T-helper 22 cell (primary cell): ENCODE measurements at regions not wholly inside any gene's neighbourhood (a gene's known extent, or its start where the extent isn't known, plus 50 kb on each side); places are given as distances from the start of the nearest gene placed in this dataset.
"Not testable (repeated sequence)": the region's sequence is repeated elsewhere in the genome, so short reads cannot be mapped to it uniquely, and the experiment has no call there.

Experiments used
- DNase-seq: peaks from one replicate; pipeline ENCODE4 v3.0.0-alpha.2; 2020; ENCODE audit warnings: low read depth

DNA sequence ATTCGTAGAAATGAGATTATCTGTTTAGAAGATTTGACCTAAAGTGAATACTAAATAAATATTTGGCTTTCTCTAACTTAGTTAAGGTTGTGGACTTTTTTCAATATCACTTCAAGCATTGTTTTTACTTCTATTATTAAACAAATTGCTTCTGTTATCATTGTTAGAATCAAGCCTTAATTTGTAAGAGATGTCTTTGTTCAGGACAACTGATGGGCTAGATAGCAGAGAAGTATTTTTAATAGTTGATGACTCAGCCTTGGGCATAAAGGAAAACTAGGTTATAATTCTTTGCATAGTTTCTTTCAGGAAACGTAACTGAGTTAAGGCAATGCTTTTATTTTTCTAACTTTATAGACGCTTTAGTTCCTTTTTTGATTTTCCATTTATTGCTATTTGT is 128.8 kb upstream of the SMIM30 start:
- no peak for DNase-seq

DNA sequence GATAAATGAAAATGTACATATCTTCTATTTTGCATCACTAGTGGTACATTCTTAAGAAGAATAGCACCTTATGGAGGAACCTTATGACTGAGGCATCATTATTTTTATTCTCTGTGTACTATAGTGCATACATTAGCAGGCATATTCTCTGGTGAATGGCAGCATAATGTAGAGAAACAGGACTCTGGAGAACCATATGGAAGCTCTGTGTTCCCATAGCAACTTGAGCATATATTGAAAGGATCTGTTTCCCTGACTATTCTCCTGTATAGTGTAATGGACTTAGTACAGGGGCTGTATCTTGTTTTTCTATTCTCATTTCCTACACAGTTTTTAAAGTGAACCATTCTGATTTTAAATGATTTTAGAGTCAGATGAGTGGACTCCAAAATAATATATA is 128.4 kb upstream of the SMIM30 start:
- no peak for DNase-seq

DNA sequence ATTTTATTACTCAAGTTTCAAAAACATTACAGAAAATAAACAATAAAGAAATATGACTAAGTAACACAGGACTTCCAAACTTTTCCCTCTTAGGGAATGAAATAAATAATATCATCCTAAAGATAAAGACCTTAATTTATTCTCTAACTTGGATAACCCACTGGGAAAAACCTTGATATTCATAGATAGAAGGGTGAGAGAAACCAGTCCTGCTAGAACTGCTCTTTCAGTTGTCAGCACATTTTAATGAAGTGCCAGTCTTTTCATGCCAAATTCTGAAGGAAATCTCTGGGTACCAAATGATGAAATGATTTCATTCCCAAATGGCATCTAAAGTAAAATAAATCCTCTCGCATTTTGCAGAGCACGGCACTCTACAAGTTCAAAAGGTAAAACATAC is 114.5 kb upstream of the SMIM30 start:
- no peak for DNase-seq

DNA sequence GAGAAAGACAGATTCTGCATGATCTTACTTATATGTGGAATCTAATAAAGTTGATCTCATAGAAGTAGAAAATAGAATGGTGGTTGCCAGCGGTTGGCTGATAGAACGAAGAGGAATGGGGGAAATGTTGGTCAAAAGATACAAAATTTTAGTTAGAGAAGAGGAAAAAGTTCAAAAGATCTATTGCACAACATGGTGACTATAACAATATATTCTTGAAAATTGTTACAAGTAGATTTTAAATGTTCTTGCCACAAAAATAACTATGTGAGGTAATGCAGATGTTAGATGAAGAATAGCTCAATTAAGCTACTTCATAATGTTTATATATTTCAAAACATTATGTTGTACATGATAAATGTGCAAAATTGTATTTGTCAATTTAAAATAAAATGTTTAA is 112.3 kb upstream of the SMIM30 start:
- no peak for DNase-seq

DNA sequence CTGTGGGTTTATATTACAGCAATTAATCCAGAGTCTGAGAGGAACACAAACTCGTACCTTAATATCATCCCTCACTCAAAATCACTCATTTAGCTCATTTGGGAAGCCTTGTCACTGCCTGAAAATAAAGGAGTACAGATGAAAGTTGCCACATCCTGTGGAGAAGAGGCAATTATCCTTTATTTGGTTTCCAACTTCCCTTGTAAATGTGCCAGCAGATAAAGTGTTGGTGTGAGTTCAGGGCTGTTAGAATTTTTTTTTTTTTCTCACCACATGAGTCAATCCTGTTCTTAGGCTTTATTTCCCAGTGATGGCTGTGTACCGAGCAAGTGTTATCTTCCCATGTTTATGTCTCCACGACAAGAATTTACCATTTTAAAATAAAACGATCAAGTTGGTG is 99.0 kb upstream of the SMIM30 start:
- no peak for DNase-seq

DNA sequence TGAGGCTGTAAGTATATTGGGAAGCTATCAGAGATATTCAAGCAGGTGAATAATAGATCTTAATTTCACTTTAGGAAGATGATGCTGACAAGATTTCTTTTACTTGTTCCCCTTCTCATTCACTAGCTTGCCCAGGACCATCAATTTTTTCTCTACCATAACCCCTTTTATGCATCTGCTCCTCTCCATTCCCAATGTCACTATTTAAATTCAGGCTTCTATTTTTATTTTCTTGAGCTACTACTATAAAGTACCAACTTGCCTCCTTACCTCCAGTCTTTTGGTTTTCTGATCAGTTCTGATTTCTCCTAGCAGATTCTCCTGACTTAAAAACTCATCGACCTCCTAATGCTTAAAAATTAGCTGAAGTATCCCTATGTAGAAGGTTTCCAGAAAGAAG is 97.7 kb upstream of the SMIM30 start:
- no peak for DNase-seq

DNA sequence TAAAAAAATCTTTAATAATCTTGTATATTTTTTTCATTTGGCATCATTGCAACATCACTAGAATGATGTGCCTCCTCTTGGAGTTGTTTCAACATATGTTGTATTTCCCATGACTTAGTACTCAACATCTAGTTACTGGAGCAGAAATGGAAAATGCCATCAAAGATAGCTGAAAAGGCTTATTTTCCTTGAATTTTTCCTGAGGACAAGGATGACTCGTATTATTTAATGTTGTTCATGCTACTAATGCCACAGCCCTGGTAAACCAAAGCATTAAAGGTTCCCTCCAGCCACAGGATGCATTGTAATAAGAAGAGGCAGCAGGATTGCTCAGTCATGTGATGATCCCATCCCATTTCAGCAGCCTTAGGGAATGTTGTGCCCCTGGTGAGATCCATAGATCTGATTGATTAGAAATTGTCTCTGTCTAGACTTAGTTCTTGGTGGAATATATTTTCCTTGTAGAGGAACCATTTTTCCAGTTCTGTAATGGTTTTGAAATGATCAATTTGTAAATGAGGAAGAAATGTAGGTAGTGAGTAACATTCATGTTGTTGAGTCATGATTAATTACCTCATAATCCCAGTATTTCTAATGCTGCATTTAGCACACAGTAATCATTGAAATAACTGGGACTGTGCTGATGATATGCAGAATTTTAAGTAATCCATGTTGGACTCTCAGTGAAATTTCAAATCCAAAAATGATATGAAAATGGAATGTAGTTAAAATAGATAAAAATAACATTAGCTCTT is 91.3 kb upstream of the SMIM30 start:
- no peak for DNase-seq

DNA sequence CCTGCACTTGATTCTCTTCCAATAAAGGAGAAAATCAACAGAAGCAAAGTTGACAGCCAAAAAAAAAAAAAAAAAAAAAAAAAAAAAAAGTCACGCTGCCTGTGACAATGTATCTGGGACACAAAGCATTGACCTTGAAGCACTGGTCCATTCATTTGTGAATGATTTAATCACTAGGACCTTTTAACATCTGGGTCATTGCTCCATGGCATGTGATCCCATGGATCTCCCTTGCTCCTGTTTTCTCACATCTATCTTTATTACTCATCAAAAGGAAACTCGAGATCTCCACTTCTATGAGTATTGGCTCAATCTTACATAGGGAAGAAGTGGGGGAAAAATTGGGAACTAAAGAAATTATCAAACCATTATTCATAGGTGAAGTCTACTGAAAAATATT is 89.6 kb upstream of the SMIM30 start:
- no peak for DNase-seq

DNA sequence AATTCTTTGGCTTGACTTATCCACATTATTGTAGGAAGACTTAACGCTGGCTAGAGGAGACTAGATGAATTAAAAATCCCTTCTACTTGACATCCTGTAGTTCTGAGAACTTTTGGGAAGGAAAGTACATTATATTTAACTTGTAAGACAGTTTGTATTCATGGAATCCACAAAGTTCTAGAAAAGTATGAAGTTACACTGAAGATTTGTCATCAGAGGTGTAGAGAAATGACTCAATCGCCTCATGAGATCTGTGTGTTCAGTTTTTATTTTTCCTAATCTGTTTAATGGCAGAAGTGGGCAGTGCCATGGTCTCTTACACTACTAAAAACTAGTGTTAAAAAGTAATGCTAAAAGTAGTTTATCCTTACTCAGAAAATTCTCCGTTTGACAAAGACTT is 89.1 kb upstream of the SMIM30 start:
- DNase-seq, result no peak

DNA sequence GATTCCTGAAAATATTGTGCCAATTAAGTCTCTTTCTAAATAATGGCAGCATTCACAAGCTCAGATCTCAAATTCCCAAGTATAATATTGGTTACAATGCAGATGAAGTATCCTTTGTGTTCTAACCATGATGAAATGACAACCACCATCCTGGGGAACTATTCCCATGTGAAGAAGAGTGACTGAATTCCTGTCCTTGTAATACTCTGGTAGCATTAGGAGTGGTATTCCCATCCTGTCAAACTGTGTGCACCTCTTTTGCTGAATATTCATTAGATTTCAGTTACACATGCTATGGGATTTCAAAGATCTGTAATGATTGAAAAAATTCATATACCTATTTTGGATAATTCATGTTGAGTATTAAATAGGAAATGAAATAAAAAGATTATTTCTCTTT is 86.1 kb upstream of the SMIM30 start:
- DNase-seq, result no peak

DNA sequence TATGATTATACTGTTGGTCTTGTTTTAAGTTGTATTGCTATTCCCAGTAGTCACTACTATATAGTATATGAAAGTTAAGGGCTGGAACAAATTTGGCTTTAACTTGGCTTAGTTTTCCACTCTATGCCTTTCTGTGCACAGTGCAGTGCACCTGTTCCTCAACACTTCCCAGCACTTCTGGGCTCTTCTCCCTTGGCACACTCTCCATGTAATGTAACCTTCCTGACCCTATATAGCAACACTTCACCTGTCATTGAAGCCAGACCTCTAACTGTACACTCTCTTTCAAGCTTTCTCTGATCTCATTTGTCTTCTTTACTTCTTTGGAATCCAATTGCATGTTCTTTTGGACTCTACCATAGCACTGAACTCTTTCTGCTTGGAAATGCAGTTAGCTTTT is 83.9 kb upstream of the SMIM30 start:
- DNase-seq, result no peak

DNA sequence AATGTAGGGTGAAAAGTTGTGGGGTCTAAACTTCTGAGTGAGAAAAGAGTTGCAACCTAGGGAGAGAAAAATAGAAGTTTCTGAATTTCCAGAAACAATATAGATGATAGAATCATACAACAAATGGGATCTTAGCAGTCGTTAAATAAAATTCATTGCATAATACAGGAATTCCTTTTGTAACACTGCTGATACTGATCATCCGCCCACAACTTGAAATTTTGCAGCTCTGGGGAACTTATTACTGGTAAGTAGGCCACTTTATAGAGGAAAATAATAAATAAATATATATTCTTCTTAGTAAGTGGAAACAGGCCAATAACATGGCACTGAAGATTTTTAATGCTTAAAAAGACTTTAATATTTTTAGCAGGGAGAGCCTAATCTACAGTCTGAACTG is 81.9 kb upstream of the SMIM30 start:
- DNase-seq, result no peak

DNA sequence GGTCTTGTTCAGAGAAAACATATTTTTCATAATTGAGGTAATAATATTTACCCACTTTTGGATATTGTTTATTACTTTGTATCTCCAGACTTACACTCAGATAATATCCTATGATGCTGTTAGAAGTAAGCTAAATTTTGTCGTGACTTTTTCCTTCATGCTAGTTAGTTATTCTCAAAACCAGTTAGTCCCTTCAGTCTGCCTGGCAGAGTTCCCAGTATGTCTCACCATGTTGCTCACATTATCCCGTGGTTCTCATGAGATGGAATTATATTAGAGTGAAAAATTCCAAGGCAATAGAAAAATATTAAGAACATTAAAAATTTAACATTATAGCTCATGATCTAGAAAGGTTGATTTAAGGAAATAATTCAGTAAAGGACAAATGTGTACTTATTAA is 81.5 kb upstream of the SMIM30 start:
- no peak for DNase-seq

DNA sequence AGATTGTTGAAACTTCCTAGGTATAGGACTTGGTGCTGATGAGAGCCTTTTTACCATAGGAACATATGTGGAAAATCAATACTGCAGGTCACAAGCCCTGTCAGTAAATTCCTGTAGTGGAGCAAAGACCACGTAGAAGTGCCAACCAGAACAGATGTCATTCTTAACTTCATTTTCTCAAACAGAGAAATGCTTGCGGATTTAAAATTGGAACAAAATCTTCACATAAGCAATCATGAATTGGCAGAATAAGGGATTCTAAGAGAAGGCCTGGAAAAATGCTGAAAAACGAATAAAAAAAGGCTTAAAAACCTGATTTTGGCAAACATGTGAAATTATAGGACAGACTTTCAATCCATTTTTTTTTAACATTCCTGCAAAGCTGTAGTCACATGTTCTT is 80.8 kb upstream of the SMIM30 start:
- no peak for DNase-seq

DNA sequence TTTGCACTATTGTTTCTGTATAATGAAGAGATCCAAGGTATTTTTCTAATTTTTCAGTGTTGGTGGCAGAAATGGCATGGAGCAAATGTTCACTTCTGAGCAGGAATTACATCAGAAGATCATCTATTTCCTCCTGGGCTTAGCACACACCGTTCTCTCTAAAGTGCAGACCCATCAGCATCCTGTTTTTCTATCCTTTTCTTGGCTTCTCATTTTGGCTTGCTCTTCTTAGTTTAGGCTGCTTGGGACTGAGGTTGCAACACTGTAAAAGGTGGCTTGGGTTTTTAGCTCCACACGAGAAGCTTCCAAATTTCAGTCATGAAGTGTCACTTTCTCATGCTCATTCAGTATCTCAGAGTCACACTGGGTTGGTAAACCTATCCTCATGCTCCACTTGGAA is 79.9 kb upstream of the SMIM30 start:
- no peak for DNase-seq

DNA sequence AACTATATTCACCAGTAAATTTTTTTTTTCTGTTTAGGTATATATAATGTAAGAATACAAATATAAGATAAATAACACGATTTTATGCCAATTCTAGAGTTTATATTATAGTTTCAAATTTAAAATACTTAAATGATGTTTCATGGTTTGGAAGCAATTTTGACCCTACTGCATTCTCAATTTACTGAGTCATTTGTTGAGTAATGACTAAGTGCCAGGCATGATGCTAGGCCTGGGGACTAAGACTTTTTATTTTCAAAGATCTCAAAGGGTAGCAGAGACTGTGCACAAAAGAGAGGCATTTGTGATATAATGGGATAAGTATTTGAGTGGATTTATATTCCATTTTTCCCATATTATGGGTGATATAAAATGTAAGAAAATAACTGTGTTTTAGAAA is 78.9 kb upstream of the SMIM30 start:
- DNase-seq, result no peak

DNA sequence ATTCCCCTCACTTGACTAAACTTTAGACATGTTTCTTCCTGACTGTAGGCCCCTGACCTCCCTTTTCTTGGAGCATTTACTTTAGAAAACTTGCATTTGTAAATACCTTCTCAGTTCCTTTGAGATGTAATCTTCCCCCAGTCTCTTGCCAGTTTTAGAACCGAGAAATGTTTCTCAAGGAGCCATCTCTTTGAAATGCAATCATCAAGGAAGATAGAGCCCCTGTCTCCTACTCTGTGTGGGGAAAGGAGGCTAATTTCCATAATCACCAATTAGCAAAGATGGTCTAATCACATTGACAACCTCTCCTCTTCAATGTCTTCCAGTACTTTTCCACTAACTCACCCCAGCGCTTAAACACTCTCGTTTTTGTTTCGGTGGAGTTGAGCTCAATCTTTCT is 70.0 kb upstream of the SMIM30 start:
- no peak for DNase-seq

DNA sequence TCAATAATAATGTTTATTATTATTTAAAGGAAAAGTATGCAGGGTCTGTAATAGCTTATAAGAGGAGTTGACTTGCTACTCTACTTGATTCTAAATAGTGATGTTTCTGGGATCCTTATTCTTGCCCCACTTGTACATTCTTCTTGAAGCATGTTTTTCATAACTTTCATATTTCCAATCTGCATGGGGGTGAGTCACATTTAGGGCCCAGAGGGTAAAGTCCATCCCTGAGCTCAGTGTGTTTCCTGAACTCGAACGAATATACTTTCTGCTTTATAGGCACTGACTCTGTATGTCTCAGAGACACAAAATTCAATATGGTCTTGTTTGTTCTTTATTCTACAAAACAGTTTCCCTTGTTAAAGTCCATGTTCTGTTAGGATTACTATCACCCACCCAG is 61.0 kb upstream of the SMIM30 start:
- no peak for DNase-seq

DNA sequence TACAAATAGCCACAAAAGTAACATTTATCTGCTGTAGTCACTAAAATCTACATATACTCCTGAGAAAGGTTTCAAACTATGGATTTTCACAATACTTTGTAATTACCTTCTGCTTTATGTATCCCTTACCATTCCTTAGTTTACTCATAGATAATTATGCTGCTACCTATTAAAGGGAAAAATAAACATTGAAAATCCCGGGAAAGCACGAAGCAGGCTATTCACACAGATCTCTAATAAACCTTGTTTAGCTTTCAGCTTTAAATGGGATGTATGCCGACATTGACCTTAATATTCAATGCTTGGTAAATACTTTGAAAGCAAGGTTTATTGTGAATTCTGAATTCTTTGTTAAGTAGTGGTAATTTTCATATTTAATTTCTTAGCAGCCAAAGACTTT is 58.5 kb upstream of the SMIM30 start:
- no peak for DNase-seq

DNA sequence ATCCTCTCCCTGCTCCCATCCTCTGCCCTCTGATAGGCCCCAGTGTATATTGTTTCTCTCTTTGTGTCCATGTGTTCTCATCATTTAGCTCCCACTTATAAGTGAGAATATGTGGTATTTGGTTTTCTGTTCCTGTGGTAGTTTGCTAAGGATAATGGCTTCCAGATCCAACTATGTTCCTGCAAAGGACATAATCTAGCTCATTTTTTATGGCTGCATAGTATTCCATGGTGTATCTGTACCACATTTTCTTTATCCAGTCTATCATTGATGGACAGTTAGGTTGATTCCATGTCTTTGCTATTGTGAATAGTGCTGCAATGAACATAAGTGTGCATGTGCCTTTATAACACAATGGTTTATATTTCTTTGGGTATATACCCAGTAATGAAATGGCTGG is 57.8 kb upstream of the SMIM30 start:
- DNase-seq, result not testable (repeated sequence)

DNA sequence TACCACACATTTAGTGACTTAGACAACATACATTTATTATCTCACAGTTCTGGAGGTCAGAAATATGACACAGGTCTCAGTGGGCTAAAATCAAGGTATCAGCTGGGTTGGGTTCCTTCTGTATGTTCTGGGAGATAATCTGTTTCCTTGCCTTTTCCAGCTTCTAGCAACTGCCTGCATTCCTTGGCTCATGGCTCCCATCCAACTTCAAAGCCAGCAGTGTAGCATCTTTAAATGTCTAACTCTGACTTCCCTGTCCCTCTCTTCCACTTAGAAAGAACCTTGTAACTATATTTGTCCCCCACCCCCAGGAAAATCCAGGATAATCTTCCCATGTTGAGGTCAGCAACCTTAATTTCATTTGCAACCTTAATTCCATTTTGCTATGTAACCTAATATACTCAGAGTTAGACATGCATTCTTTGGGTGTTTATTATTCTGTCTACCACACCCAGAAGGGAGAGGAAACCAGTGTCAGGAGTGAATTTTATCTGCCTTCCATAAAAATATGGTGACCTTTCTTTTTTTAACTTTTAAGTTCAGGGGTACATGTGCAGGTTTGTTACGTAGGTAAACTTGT is 57.3 kb upstream of the SMIM30 start:
- DNase-seq, result no peak

DNA sequence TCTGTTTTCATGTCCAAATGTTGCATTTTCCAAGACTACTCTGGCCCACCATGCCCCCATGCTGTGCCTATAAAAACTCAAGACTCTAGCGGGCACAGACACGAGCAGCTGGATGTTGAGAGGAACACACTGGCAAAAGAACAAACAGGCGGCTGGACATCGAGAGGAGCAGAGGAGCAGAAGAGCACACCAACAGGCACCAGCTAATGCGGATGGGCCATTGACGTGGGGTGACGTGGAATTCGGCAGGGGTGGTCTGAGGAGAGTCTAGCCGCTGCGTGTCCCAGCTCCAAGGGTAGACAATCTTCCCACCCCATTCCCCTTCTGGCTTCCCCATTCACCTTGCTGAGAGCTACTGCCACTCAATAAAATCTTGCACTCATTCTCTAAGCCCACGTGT is 54.4 kb upstream of the SMIM30 start:
- DNase-seq, result no peak

DNA sequence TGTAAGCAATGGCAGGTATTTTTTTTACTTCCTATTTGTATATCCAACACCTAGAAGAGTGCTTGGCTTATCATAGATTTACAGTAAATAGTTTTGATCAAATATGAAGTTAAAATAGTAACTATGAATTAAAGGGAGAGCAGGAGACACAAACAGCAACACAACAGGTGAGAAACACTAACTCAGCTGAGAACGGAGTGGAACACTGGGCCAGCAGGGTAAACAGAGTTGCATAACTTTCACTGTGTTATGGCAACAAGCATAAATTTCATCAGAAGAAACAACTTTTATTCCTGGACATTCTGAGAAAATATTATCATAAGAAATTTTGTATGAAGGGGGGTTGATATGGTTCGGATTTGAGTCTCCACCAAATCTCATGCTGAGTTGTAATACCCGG is 52.2 kb upstream of the SMIM30 start:
- no peak for DNase-seq
